NCI-H2029 treated with DMSO at 0.1 percent for 48 hours (cell line): ENCODE measurements at regions not wholly inside any gene's neighbourhood (a gene's known extent, or its start where the extent isn't known, plus 50 kb on each side); places are given as distances from the start of the nearest gene placed in this dataset.

Experiments
- DNase-seq: peaks from one replicate; lab custom pipeline; 2025; lab: John Stamatoyannopoulos, UW

DNA sequence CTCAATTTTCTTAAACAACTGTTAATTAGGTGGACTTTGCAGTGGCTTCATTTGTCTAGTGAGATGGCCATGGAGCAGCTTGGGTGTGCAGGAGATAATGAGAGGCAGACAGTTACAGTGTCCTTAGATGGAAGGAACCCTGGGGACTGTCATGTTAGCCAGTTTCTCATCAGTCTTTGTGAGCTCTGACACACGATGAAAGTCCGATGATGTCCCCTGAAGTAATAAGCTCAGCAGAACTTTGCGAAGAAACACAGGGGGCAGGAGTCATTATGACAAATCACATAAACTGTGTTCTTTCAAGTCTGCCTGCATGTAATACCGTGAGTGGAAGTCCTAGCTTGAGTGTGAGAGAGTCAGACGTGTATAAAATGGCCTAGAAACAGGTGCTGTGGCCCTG is 201.8 kb downstream of the DRD1 start:
- DNase-seq, result no peak

DNA sequence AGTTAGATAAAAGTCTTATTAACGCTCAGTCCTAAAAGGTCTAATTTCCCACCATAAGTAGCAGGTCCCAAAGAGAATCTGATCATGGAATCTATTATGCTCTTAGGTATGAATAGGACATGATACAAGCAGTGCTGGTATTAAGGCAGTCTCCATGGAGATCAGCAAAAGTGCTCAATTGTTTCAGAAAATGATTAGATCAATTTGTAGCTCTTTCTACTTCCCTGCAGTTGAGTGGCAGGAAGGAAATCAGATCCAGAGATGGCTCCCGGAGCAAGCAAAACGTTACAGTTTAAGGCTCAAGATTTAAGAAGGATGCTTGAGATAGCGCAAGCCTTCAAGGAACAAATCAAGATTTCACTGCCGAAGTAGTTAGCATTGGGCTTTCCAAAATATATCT is 205.7 kb downstream of the DRD1 start:
- DNase-seq, result no peak

- DNase-seq, result no peak
Measured at GRCh38 chr5:175236176-175236575, 207.8 kb downstream of the DRD1 start.

DNA sequence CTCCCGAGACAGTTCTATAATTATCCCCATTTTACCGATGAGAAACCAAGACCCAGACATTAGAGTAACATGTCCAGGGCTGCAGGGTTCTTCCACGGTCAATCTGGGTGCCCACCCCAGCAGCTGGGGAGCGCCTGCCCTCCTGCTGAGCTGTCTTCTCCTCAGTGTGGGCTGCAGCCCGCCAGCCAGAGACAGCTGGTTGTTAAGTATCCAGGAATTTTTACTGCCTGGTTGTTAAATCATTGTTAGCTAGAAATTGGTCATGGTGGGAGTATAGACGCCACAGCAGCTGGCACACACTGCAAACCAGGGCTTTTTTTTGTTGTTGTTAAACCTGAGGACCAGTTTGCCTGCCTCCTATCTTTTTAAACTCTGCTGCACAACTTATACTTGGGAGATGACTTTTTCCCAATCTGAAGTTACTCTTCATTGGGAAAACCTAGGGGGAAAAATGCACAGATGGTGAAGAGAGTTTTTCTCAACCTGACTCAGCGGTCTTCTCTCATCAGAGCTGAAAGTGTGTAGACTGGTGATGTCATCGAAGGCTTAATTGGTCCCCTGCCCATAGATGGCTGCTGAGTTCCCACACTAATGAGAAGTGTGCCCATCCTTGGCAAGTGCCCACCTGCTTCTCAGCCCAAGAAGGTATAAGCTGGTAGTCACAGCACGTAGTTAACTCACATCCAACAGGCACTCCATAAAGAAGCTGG is 208.6 kb downstream of the DRD1 start:
- DNase-seq, result no peak

DNA sequence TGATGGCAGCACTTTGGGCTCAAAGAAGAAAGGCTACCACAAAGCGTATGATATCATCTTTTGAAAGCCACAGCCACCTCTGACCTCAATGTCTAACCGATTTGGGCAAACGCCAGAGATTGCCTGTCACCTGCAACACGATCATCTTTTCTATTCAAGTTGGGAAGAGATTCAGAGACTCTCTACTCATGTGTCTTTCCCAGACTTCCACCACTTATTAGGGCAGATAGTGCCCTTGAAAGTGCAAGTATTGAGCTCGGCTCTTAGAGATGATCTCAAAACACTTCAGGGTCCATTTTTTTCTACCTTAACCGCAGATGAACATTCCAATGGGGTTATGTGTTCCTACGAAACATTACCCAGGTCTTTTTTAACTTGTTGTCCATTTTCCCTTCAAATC is 213.7 kb downstream of the DRD1 start:
- no peak for DNase-seq

- DNase-seq, result no peak
Measured at GRCh38 chr5:175226506-175226905, 217.5 kb downstream of the DRD1 start.

DNA sequence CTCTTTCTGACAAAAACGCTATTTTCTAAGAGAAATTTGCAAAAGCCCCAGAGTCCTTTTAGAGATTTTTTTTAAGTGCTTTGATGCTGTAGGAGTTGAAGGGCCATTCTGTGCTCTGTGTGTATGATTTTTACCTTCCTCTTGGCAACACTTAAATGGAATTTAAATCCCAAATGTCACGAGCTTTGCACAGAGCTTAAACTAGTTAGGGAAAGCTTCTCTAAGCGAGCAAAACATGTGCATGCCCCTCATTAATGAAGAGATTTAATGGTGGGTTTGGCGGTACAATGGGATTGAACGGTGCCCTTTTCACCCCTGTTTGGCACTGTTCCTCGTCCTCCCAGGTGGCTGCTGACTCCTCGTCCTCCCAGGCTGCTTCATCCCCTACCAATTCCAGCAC is 220.7 kb downstream of the DRD1 start:
- no peak for DNase-seq

GRCh38 chr5:175222621-175223020 is 221.4 kb downstream of the DRD1 start:
- no peak for DNase-seq

- no peak for DNase-seq
Measured at GRCh38 chr5:175220549-175220948, 223.4 kb downstream of the DRD1 start.

DNA sequence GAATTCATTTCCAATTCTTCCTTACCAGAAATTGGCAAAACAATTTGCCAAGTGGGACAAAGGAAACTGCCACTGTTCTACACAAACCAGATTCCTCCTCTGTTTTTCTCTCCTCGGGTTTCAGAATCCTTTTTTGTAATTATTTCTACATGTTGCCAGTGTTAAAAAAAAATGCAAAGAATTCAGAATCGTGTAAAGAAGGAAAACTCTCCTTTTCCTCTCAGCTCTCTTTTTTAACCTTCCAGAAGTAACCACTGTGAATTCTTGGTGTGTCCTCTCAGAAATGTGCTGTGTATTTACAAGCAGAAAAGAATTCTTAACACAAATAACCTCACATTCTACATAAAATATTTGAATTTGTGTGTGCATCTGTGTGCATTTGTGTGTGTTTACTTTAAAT is 224.6 kb downstream of the DRD1 start:
- no peak for DNase-seq

GRCh38 chr5:175216991-175217390 is 227.0 kb downstream of the DRD1 start:
- DNase-seq, result no peak

- no peak for DNase-seq
Measured at GRCh38 chr5:175215906-175216305, 228.1 kb downstream of the DRD1 start.

DNA sequence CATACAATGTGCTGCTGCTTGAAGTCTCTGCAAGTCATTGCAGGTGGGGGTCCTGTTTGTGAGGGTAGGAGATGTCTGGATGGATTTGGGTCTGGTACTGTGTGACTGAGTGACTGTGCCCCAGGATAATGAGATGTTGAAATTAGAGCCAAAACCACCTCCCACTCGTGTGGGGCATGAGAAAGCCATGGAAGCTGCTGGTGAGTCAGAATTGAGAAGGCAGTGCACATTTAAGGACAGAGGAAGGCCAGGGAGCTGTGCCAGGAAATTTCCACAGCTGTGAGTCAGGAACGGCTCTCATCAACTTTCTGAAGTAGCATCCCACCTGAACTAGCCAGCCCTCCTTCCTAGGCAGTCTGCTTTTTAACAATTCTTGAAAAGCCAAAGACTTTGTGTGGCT is 229.8 kb downstream of the DRD1 start:
- DNase-seq, result no peak

DNA sequence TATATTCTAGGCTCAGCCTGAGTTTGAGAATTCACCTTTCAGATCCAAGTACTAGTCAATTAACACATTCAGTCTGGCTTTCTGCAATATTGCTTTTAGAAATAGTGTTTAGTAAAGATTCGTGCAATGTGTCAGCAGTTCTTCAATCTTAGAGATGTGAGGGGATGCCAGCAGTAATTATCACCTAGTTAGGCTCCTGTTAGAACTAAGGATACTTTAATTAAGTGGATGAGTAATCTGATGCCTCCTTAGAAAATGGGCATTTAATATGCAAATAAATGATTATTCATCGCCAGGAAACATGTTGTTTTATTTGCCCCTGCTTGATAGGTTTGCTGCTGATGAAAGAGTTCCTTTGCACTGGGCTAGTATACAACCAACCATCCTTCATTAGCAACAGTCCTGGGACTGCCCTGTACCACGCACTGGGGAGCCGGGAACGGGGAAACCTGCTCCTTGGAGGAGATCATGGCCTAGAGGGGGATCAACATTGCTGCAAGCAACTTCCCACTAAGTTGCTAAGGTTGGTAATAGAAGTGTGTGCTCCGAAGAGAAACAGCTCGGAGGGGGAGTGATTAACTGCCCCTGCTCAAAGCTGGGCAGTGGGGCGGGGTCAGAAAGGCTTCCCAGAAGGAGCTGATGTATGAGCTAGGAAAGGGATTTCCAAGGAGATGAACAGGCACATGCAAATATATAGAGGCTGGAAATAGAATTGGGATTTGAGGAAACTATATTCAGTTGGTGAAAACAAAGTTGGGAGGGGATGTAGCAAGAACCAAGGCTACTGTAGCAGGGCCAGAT is 231.8 kb downstream of the DRD1 start:
- DNase-seq, result no peak

DNA sequence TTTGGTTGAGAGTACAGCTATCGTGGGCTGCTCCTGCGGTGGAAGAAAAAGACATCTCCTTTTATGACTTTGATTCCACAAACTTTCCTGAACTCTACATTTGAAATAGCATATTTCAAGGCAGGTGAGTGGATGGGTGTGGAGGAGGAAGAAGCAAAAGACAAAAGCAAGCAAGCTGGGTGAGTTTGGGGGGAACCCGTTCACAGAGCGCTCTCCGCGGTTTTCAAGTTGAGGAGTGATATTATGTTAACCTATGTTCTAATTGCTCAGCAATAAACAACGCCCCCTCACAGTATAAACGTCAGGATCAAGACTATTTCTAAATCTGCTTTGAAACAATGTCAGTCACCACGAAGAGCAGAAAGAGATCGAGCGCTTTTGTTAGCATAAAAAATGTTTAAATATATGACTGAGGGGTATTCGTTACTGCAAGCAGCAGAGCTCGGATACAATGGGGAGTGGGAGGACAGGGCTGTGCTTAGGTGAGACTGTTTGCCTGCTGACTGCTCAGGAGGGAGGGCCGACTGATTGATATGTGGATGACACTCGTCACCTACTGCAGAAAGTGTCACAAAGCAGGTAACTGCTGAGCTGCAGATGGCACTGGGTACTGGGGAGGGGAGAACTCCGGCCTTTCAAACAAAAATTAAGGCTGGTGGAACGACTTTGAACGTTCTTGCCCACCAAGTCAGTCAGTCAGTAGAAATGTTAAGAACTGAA is 236.5 kb downstream of the DRD1 start:
- no peak for DNase-seq

- DNase-seq, result no peak
Measured at GRCh38 chr5:175206669-175207068, 237.3 kb downstream of the DRD1 start.

GRCh38 chr5:175202463-175203068 is 241.4 kb downstream of the DRD1 start:
- no peak for DNase-seq

DNA sequence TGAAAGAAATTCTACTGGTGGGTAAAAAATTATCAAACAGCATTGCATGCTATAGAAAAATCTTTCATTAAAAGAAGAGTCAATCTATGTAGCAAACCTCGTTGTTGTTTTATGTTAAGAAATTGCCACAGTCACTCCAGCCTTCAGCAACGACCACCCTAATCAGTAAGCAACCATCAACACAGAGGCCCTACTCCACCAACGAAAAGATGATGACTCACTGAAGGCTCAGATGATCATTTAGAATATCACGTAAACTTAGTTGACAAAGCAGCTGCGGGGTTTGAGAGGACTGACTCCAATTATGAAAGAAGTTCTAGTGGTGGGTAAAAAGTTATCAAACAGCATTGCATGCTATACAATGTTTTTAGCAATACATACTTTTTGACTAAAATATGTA is 242.6 kb downstream of the DRD1 start:
- DNase-seq, result no peak

DNA sequence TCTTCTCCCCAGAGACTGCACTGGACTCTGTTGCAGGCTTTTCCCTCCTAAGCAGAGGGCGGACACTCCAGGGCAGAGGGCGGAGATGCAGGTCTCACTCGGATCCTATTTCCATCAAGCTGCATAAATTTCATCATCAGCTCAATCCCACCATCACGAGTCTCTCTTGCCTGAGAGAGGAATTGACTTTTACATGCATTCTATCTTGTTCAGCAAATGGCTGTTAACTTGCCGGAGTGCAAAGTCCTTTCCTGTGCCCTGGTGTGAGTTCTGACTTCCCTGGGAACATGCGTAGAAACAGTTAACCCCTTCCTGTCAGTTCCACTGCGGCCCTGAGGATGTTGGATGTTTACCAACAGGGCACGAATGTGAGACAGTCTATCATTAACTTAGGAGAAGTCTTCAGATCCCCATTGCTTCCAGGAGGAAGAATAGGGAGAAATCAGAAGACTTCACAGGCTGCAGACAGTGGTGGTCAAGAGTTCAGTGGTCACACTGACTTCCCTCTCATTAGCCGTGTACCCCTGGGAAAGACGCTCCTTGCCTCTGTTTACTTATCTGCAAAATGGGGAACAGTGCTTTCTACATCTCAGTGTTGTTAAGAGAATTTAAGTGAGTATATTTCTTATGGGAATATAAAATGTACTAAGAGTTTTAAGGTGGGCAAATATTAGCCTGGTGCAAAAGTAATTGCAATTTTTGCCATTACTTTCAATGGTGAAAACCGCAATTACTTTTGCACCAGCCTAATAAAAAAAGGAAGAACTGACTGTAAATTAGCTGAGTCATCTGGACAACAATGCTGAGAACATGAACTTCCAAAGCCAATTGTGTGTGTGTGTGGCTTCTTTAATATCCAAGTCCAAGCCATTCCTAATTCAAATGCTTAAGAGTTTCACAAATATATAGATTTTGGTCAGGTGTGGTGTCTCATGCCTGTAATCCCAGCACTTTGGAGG is 248.0 kb downstream of the DRD1 start:
- DNase-seq, result no peak

DNA sequence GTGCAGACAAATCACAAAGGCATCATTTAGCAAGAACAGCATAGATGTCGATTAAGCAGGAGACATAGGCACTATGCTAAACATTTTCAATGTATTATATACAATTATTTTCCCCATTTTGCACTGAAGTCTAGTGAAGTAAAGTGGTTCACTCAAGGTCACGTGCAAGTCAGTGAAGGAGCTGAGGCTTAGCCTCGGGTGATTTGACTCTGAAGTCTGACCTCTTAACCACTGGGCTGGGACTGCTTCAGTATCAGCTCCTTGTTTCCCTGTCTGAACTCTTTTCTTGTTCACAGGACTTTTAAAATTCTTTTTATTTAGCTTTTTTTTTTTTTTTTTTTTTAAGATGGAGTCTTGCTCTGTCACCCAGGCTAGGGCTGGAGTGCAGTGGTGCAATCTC is 262.7 kb downstream of the DRD1 start:
- DNase-seq, result no peak

DNA sequence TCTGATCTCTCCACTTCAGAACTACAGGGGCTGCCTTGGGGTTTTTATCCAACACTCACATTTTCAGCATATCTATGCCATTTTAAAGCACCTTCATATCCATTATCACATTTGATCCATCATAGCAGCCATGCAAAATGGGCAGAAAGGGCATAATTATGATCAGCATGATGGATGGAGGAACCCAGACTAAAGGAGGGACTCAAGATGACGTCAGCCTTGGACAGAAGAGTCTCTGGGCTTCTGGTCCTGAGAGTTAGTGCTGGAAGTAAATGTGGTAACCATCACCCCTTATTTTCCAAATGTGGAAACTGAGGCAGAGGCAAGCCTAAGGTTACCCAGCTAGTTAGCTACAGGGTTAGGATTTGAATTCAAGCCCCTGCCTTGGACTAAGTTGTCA is 273.1 kb downstream of the DRD1 start:
- no peak for DNase-seq
